RWPE1 (cell line): ENCODE measurements at regions not wholly inside any gene's neighbourhood (a gene's known extent, or its start where the extent isn't known, plus 50 kb on each side); places are given as distances from the start of the nearest gene placed in this dataset.

Source experiments
- CTCF ChIA-PET: fragments of 350-600 bp; sonication (Branson Sonifier 250); formaldehyde crosslinking; extraction: SDS; loops from one replicate; lab custom pipeline; 2021; lab: Yijun Ruan, JAX
- POLR2A ChIA-PET: fragments of 400-600 bp; formaldehyde crosslinking; extraction: SDS; loops from one replicate; lab custom pipeline; 2020; ENCODE audit warnings: antibody characterized with exemption; ENCODE audit not compliant: low non-redundant PET; lab: Yijun Ruan, JAX
- DNase-seq: peaks from one replicate; pipeline ENCODE4 v3.0.0; 2012; ENCODE audit warnings: low spot score
- H3K27ac ChIP-seq: fragments of 450-650 bp; 2 replicates; pipeline ENCODE4 v1.5.1; 2017
- TF ChIP-seq, protein P1 (sequence below): fragments of 450-650 bp; conservative IDR thresholded peaks from 2 replicates; pipeline ENCODE4 v1.5.1; 2017; ENCODE audit warnings: low read depth, mild to moderate bottlenecking

DNA sequence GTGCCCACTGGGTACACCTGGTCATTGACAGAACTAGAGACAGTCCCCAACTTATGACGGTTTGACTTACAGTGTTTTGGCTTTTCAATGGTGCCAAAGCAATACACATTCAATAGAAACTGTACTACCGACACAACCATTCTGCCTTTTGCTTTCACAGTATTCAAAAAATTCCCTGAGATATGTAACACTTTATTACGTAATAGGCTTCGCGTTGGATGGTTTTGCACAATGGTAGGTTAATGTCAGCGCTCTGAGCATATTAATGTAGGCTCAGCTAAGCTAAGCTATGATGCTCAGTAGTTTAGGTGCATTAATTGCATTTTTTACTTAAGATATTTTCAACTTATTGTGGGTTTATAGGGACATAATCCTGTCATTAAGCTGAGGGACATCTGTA lies 105.1 kb upstream of the B3GAT1 start:
- H3K27ac ChIP-seq, result no peak overlapping the region
- POLR2A ChIA-PET, result no interaction called here
- CTCF ChIA-PET, result no interaction called here
- no peak for DNase-seq
- TF ChIP-seq, protein P1, sequence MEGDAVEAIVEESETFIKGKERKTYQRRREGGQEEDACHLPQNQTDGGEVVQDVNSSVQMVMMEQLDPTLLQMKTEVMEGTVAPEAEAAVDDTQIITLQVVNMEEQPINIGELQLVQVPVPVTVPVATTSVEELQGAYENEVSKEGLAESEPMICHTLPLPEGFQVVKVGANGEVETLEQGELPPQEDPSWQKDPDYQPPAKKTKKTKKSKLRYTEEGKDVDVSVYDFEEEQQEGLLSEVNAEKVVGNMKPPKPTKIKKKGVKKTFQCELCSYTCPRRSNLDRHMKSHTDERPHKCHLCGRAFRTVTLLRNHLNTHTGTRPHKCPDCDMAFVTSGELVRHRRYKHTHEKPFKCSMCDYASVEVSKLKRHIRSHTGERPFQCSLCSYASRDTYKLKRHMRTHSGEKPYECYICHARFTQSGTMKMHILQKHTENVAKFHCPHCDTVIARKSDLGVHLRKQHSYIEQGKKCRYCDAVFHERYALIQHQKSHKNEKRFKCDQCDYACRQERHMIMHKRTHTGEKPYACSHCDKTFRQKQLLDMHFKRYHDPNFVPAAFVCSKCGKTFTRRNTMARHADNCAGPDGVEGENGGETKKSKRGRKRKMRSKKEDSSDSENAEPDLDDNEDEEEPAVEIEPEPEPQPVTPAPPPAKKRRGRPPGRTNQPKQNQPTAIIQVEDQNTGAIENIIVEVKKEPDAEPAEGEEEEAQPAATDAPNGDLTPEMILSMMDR, result no peak

DNA sequence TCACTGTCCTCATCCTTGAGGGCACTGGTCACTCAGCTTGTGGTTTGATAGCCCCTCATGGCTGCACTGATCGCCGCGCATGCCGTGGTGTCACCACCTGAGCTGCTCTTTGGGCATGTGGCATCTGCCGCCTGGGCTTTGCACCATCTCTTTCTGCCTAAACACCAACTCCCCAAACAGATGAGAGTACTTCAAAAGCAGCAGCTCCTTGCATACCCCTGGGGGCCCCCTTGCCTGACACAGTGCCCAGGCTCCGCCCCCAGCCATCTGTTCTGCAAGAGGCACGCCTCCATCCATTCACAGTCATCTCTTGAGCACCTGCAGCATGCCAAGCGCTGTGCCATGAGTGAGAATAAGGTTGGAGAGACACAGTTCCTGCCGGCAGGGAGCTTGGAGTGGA lies 104.5 kb upstream of the B3GAT1 start:
- no peak overlapping the region for H3K27ac ChIP-seq
- ChIA-PET POLR2A (no interaction called here), CTCF (no interaction called here)
- TF ChIP-seq, protein P1, result no peak
- DNase-seq, result no peak

DNA sequence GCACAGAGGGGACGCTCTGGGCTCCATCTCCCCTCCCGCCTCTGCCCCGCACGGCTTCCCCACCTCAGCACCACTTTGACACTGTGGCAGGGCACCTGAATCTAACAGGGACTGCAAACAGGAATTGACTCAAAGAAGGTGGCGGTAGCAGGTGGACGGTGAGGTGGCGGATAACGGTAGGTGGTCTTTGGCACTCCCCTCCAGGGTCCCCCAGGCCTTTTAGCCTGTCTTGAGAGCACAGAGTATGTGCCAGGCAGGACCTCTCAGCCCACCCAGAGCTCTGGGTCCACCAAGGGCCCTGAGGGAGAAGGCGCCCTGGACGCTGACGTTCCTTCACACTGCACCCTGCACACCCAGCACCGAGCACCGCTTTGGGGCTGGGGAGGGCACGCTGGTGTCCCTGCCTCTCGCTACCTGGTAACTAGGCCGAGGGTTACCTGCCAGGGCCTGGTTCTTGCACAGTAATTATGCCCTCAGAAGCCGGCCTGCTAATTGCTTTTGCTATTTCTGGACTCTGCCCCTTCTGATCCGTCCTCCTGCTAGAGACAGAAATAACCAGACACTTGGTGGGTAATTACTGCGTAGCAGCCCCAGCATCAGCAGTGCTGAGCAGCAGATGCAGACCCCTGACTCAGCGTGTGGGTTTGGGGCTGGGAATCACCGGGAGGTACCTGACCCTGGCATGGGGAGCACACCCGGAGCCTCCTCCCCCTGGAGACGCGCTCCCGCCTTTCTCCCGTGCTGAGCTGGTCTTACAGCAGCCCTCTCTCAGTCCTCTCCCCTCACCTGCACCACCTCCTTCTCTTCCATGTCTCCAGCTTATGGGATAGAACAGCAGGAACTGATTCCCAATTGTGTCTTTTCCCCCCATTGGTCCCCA lies 103.3 kb upstream of the B3GAT1 start:
- ChIA-PET CTCF (no interaction called here), POLR2A (no interaction called here)
- H3K27ac ChIP-seq, result no peak overlapping the region
- DNase-seq, result no peak
- TF ChIP-seq, protein P1, result no peak

DNA sequence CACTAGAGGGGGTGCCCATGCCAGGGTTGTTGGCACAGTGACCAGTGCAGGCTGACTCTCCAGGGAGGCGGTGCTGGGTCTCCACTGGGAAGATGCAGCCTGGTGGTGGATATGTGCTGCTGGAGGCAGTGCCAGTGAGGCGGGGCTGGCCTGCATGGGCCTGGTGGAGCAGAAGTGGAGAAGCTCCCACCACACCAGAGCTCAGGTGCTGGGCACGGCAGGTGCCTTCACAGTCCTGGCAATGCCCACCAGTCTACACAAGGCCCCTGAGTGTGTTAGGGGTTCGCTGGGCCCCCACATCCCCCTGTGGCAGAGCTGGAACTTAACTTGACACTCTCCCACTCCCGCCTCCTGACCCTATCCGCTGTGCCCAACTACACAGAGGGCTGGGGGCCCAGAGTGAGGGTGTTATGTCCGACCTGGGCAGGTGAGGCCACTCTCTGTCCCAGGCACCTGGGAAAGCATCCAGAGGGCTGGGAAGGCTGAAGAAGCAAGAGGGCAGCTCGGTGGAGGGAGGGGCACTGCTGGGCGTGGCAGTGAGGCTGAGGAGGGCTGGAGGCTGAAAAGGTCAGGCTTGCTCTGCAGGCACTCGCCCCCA lies 102.4 kb upstream of the B3GAT1 start:
- ChIA-PET POLR2A (no interaction called here), CTCF (no interaction called here)
- no peak for DNase-seq
- TF ChIP-seq, protein P1, result no peak
- no peak overlapping the region for H3K27ac ChIP-seq

DNA sequence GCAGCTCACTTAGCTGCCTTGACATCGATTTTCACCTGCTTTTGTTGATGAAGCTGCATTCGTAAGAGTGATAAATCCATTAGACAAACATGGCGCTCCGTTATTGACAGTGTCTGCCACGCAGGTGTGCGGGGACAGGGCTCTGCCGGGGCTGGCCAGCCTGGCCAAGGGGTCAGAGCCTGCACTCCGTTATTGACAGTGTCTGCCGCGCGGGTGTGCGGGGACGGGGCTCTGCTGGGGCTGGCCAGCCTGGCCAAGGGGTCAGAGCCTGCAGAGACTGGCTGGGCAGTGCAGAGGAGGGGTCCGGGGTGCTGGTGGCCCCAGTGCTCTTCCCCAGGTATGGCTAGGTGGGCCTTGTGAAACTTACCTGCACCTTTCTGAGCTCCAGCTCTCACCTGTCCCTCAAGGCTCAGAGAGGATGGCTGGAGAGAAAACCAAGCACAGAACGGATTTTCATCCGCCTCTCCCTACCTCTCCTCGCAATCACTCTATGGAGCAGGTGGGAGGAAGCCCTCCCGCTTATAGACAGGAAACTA lies 101.6 kb upstream of the B3GAT1 start:
- no peak overlapping the region for H3K27ac ChIP-seq
- ChIA-PET CTCF (no interaction called here), POLR2A (no interaction called here)
- TF ChIP-seq, protein P1, result no peak
- no peak for DNase-seq

DNA sequence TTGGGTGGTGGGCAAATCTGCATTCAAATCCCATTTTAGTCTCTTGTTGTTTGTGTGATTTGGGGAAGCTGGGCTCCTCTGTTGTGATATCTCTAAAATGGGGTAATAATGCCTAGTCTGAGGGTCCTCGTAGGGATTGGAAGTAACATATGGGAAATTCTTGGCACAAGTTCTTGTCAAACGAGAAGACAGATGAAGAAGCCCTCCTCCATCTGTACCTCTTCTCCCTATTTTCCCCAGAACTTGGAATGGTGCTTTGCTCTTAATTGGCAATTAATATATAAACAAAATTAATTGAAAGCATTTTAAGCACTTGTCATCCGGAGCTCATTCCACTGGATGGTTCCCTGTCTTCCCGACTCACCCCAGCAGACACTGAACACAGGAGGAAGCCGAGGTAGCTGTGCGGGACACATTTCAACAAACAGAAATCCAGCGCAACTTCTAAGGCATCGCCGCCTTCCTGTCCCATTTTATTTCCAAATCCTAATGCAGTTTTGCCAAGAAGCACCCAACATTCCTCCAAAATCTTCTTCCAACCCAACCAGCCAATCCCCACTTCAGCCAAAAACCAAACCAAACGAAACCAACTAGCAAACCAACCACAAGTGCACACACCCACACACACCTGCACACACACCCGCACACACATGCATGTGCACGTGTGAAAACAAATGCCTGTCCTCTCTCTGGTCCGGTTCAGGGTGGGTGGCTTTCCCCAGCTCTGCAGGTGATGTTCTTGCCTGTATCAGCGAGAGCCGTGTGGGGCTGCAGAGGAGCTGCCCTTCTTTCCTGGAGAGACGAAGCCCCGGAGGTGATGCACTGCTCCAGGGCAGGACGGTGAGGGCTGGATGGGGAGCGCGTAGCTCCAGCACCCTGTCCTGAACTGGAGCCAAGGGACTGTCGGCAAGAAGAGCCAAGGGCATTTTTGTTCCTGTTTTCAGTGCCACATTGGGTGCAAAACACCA lies 100.8 kb upstream of the B3GAT1 start:
- POLR2A ChIA-PET, result no interaction called here
- DNase-seq, result no peak
- H3K27ac ChIP-seq, result no peak overlapping the region
- TF ChIP-seq, protein P1, result no peak
- CTCF ChIA-PET, result no interaction called here
